Transverse colon (tissue), 3 donors: ENCODE measurements at regions not wholly inside any gene's neighbourhood (a gene's known extent, or its start where the extent isn't known, plus 50 kb on each side); places are given as distances from the start of the nearest gene placed in this dataset.

Source experiments
- POLR2A ChIP-seq: fragments of 450-650 bp; IDR thresholded peaks from one replicate; pipeline ENCODE4 v1.6.1; 2016; ENCODE audit warnings: antibody characterized with exemption, mild to moderate bottlenecking, moderate library complexity
- TF ChIP-seq, protein P1 (sequence below), 5 experiments: fragments of 200-600 bp in 3 of 5; fragments of 450-650 bp in 2 of 5; sonication (generic) in 3 of 5; IDR thresholded peaks; 1 replicate in 2 of 5; 2 replicates in 3 of 5; pipeline ENCODE4 v1.5.1; 2016 to 2017; ENCODE audit warnings: antibody characterized with exemption in 5 of 5, inconsistent platforms in 3 of 5, mild to moderate bottlenecking in 2 of 5, moderate library complexity in 1 of 5

DNA sequence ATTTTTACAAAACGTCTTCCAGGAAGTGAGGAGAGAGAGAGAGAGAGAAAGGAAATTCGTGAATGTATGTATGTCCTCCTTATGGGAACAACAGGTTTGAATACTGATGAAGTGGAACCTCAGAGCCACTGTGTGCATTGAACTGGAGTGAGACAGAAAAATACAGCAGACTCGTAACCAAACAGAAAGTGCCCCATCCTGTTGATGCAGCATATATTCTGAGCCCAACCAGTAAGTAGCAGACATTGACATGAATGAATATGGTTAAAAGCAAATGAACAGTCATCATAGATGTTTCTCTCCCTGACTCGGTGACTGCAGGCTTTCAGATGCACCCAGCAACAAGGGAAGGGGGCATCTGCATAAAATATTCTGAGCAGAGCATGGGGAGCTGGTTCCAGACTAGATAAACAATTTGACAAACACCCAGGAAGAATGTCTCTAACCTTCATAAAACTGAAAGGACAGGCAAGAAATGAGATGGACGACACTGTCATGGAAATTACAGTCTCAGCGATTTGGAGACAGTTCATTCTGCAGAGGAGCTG is 471.0 kb upstream of the PBX1 start:
- TF ChIP-seq, protein P1, sequence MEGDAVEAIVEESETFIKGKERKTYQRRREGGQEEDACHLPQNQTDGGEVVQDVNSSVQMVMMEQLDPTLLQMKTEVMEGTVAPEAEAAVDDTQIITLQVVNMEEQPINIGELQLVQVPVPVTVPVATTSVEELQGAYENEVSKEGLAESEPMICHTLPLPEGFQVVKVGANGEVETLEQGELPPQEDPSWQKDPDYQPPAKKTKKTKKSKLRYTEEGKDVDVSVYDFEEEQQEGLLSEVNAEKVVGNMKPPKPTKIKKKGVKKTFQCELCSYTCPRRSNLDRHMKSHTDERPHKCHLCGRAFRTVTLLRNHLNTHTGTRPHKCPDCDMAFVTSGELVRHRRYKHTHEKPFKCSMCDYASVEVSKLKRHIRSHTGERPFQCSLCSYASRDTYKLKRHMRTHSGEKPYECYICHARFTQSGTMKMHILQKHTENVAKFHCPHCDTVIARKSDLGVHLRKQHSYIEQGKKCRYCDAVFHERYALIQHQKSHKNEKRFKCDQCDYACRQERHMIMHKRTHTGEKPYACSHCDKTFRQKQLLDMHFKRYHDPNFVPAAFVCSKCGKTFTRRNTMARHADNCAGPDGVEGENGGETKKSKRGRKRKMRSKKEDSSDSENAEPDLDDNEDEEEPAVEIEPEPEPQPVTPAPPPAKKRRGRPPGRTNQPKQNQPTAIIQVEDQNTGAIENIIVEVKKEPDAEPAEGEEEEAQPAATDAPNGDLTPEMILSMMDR (IDR thresholded peaks at IDR 0.05): no peak
- TF ChIP-seq POLR2A: no peak
